ENCODE measurements at regions not wholly inside any gene's neighbourhood (a gene's known extent, or its start where the extent isn't known, plus 50 kb on each side); places are given as distances from the start of the nearest gene placed in this dataset.
A peak's percentile ranks its signal among the peaks of the same experiment; 100 is the strongest.

DNA sequence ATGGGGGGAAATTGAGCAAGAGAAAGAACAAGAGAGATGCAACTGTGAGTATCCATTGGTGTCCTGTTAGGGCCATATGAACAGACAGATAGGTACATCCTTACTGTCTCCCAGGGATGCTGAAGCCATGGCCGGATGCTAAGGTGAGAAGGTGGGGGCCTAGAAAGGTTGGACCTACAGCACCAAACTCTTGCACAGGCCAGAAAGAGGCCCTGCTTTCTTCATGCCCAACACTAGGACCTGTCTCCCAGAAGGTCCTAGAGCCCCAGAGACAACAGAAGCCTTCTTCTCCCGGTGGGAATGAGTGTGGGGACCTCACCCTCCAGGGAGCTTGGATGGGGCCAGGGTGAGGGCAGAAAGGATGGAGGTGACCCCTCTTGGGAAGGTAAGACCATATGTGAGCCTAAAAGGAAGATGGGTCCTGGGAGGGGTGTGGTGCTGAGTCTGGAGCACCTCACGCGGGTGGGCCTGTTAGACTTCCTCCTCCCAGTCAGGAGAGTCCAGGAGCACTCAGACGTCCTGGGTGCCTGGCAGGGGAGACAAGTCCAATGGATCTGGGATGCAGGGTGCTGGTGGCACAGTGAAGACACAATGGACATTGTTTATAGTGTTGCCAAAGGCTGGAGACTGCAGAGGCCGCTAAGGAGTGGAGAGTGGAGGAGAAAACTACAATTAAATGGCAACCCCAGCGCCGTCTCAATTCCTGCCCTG, 265.3 kb downstream of the CYP26B1 start:
- no peak overlapping the region for H3K27ac ChIP-seq
- no peak for DNase-seq
- peaks cover 0 to 9% of the 10 kb centered on the region in 2 donors for H3K4me1 ChIP-seq
- 85 to 90% methylated on average over 8 of the region's 8 CpGs for WGBS, 2 donors
- intact Hi-C loops (cut with DNase I): no loop called here
- no peaks in the 10 kb centered on the region for H3K9me3 ChIP-seq
- H3K27me3 ChIP-seq: no peaks in the 10 kb centered on the region
- no peak overlapping the region for H3K4me3 ChIP-seq (replicated peaks in 1 of 3)
- TF ChIP-seq POLR2A (IDR thresholded peaks at IDR 0.05): no peak
- TF ChIP-seq, protein P1, sequence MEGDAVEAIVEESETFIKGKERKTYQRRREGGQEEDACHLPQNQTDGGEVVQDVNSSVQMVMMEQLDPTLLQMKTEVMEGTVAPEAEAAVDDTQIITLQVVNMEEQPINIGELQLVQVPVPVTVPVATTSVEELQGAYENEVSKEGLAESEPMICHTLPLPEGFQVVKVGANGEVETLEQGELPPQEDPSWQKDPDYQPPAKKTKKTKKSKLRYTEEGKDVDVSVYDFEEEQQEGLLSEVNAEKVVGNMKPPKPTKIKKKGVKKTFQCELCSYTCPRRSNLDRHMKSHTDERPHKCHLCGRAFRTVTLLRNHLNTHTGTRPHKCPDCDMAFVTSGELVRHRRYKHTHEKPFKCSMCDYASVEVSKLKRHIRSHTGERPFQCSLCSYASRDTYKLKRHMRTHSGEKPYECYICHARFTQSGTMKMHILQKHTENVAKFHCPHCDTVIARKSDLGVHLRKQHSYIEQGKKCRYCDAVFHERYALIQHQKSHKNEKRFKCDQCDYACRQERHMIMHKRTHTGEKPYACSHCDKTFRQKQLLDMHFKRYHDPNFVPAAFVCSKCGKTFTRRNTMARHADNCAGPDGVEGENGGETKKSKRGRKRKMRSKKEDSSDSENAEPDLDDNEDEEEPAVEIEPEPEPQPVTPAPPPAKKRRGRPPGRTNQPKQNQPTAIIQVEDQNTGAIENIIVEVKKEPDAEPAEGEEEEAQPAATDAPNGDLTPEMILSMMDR (IDR thresholded peaks at IDR 0.05): no peak
- H3K36me3 ChIP-seq: no peaks in the 10 kb centered on the region

DNA sequence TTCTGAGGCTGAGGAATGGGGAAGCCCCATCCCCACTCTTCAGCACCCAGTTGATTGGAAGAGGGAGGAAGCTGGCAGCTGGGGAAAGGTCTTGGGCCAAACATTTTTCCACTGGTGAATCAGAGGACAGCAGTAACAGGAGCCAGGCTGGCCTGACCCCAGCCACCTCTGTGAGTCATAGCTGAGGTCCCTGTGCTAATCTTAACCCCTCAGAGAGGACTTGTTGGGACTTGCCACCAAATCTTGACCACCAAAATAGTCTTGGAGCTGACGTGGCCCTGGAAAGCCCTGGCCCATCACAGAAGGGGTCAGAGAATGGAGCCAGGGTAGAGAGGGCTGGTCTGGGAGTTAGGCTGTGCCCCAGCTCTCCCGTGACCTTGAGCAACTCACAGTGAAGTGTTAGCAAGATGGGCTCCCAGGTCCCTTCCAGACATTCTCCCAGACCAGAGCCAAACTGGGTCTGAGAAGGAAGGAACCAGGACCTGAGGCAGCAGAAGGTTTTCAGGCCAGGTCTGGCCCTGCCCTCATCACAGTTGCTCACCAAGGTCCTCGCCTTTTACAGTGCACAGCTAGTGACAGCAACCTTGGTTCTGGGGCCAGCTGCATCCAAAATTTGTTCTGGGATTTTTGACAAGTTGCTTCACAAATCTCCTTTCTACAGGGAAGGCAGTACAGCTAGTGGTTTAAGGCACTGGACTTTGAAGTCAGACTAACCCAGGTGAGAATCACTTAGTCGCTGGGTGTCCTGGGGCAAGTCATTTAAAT, 266.6 kb downstream of the CYP26B1 start:
- no peaks in the 10 kb centered on the region for H3K36me3 ChIP-seq
- WGBS, 2 donors: 87 to 93% methylated on average over 3 to 4 of the region's 4 CpGs
- H3K9me3 ChIP-seq: no peaks in the 10 kb centered on the region
- peaks cover 0 to 9% of the 10 kb centered on the region in 2 donors for H3K4me1 ChIP-seq
- H3K27me3 ChIP-seq: no peaks in the 10 kb centered on the region
- intact Hi-C loops (cut with DNase I): no loop called here
- H3K27ac ChIP-seq: no peak overlapping the region
- TF ChIP-seq POLR2A (IDR thresholded peaks at IDR 0.05): no peak
- TF ChIP-seq, protein P1 (IDR thresholded peaks at IDR 0.05): no peak
- DNase-seq: peak; percentile 17
- no peak overlapping the region for H3K4me3 ChIP-seq (replicated peaks in 1 of 3)

DNA sequence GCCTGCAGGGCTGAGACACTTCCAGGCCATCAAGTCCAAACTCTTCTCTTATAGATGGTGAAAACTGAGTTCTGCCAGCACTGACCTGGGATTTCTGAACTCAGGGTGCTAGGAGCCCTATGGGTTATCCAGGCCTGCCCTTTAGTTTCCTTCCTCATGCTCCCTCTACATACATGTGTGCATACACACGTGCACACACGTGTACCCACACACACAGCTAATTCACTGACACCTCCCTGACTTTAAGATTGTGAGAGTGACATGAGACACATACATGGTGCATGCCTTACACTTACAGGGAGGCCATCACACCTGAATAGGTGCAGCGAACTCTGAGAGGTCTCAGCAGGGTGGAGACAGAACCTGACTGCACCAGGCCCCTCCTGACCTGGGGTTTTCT, 267.4 kb downstream of the CYP26B1 start:
- no peak for TF ChIP-seq POLR2A (IDR thresholded peaks at IDR 0.05)
- TF ChIP-seq, protein P1 (IDR thresholded peaks at IDR 0.05): no peak
- 83 to 94% methylated on average over 3 of the region's 3 CpGs for WGBS, 2 donors
- Histone ChIP-seq H3K27ac (no peak overlapping the region), H3K9me3 (no peaks in the 10 kb centered on the region), H3K4me3 (replicated peaks in 1 of 3) (no peak overlapping the region), H3K27me3 (no peaks in the 10 kb centered on the region), H3K36me3 (no peaks in the 10 kb centered on the region), H3K4me1 (peaks cover 0 to 9% of the 10 kb centered on the region in 2 donors)
- intact Hi-C loops (cut with DNase I): no loop called here
- no peak for DNase-seq

DNA sequence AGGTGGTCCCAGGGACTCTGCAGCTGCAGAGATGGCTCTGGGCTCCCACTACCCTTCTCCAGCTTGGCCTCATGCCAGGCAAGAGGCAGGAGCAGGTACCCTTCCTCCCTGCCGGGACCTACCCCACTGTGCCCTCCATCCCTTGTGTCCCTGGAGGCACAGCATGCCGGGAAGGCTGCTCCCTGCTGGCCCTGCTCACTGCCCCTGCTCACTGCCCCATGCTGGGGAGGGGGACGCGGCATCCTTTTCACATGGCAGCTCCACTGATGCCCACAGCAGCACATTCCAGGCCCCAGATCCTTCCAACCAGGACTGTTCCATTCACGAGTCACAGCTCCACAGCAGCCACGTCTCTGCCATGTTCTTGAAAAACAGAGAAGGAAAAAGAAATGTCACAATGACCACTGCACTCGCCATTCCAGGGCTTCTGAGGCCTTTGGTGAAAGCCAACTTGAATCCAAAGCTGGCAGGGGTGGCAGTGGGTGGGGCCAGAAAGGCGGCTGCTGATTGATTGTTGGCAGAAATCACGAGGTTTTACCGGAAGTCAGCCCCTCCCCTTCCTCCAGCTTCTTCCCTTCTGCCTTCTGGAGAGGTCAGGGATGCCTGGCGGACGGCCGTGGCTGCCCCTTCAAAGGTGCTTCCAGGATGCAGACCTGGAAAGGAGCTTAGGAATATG, 268.0 kb downstream of the CYP26B1 start:
- TF ChIP-seq, protein P1 (IDR thresholded peaks at IDR 0.05): no peak
- TF ChIP-seq POLR2A (IDR thresholded peaks at IDR 0.05): no peak
- peaks cover 0 to 9% of the 10 kb centered on the region in 2 donors for H3K4me1 ChIP-seq

More for the DNA sequence above, 268.0 kb downstream of the CYP26B1 start:
- 78 to 81% methylated on average over 10 to 13 of the region's 13 CpGs for WGBS, 2 donors
- no peak for DNase-seq
- Histone ChIP-seq H3K27me3 (no peaks in the 10 kb centered on the region), H3K27ac (no peak overlapping the region), H3K36me3 (no peaks in the 10 kb centered on the region), H3K9me3 (no peaks in the 10 kb centered on the region), H3K4me3 (replicated peaks in 1 of 3) (no peak overlapping the region)
- intact Hi-C loops (cut with DNase I): no loop called here
